Daoy (cell line): ENCODE measurements at regions not wholly inside any gene's neighbourhood (a gene's known extent, or its start where the extent isn't known, plus 50 kb on each side); places are given as distances from the start of the nearest gene placed in this dataset.
"Not testable (repeated sequence)": the region's sequence is repeated elsewhere in the genome, so short reads cannot be mapped to it uniquely, and the experiment has no call there.

Experiments
- DNase-seq: peaks from one replicate; pipeline ENCODE4 v3.0.0-alpha.2; 2015; ENCODE audit warnings: low read depth

GRCh38 chr4:14308229-14308651, 680.7 kb upstream of the BOD1L1 start:
- no peak for DNase-seq

- DNase-seq, result no peak
Measured at GRCh38 chr4:14309431-14309830, 681.9 kb upstream of the BOD1L1 start.

- DNase-seq, result no peak
Measured at GRCh38 chr4:14313757-14314156, 686.2 kb upstream of the BOD1L1 start.

GRCh38 chr4:14315129-14315528, 687.2 kb upstream of the CPEB2 start:
- no peak for DNase-seq

GRCh38 chr4:14317351-14317750, 684.9 kb upstream of the CPEB2 start:
- no peak for DNase-seq

GRCh38 chr4:14318671-14319070, 683.6 kb upstream of the CPEB2 start:
- DNase-seq, result no peak

GRCh38 chr4:14321723-14322122, 680.6 kb upstream of the CPEB2 start:
- no peak for DNase-seq

GRCh38 chr4:14323191-14323590, 679.1 kb upstream of the CPEB2 start:
- DNase-seq, result no peak

- DNase-seq, result no peak
Measured at GRCh38 chr4:14329228-14329627, 673.1 kb upstream of the CPEB2 start.

GRCh38 chr4:14333616-14334015, 668.7 kb upstream of the CPEB2 start:
- no peak for DNase-seq

- no peak for DNase-seq
Measured at GRCh38 chr4:14334166-14334565, 668.1 kb upstream of the CPEB2 start.

GRCh38 chr4:14335872-14336271, 666.4 kb upstream of the CPEB2 start:
- no peak for DNase-seq

GRCh38 chr4:14336656-14337055, 665.6 kb upstream of the CPEB2 start:
- DNase-seq, result no peak

GRCh38 chr4:14337892-14338584, 664.2 kb upstream of the CPEB2 start:
- no peak for DNase-seq

GRCh38 chr4:14338585-14339265, 663.6 kb upstream of the CPEB2 start:
- DNase-seq, result no peak

GRCh38 chr4:14339715-14340114, 662.6 kb upstream of the CPEB2 start:
- no peak for DNase-seq

- DNase-seq, result no peak
Measured at GRCh38 chr4:14340321-14340720, 662.0 kb upstream of the CPEB2 start.

GRCh38 chr4:14343961-14344360, 658.3 kb upstream of the CPEB2 start:
- DNase-seq, result no peak

- no peak for DNase-seq
Measured at GRCh38 chr4:14345356-14345775, 656.9 kb upstream of the CPEB2 start.

GRCh38 chr4:14347526-14347925, 654.8 kb upstream of the CPEB2 start:
- DNase-seq, result no peak

GRCh38 chr4:14348506-14348905, 653.8 kb upstream of the CPEB2 start:
- no peak for DNase-seq

- not testable (repeated sequence) for DNase-seq
Measured at GRCh38 chr4:14358544-14359160, 643.6 kb upstream of the CPEB2 start.

GRCh38 chr4:14359991-14360390, 642.3 kb upstream of the CPEB2 start:
- DNase-seq, result no peak
